HEK293 (cell line): ENCODE measurements at regions not wholly inside any gene's neighbourhood (a gene's known extent, or its start where the extent isn't known, plus 50 kb on each side); places are given as distances from the start of the nearest gene placed in this dataset.
A peak's percentile ranks its signal among the peaks of the same experiment; 100 is the strongest.

Source experiments
- CTCF ChIP-seq: fragments of 450-650 bp; formaldehyde crosslinking; IDR thresholded peaks from 2 replicates; pipeline ENCODE4 v1.5.1; 2016; ENCODE audit warnings: missing biosample characterization, missing genetic modification characterization
- TCF7L2 ChIP-seq: IDR thresholded peaks from 2 replicates; pipeline ENCODE4 v1.6.1; 2011; ENCODE audit warnings: low read depth, mild to moderate bottlenecking, inconsistent platforms, low read length, moderate library complexity, borderline replicate concordance
- TSHZ1 ChIP-seq: fragments of 450-650 bp; formaldehyde crosslinking; IDR thresholded peaks from 2 replicates; pipeline ENCODE4 v1.5.1; 2016; ENCODE audit warnings: missing biosample characterization, missing genetic modification characterization, borderline replicate concordance
- YY1 ChIP-seq: fragments of 450-650 bp; formaldehyde crosslinking; IDR thresholded peaks from 2 replicates; pipeline ENCODE4 v1.5.1; 2018; ENCODE audit warnings: missing biosample characterization, missing genetic modification characterization
- ZBTB20 ChIP-seq: fragments of 450-650 bp; formaldehyde crosslinking; IDR thresholded peaks from 2 replicates; pipeline ENCODE4 v1.5.1; 2016; ENCODE audit warnings: missing biosample characterization, missing genetic modification characterization
- ZFP3 ChIP-seq: fragments of 450-650 bp; formaldehyde crosslinking; IDR thresholded peaks from 2 replicates; pipeline ENCODE4 v1.5.1; 2016; ENCODE audit warnings: low read depth, missing biosample characterization, missing genetic modification characterization
- ZNF174 ChIP-seq: fragments of 450-650 bp; formaldehyde crosslinking; IDR thresholded peaks from 2 replicates; pipeline ENCODE4 v1.5.0; 2017; ENCODE audit warnings: missing biosample characterization, mild to moderate bottlenecking, missing genetic modification characterization
- ZNF274 ChIP-seq, 2 experiments: fragments of 200-500 bp in 1 of 2; fragments of 450-650 bp in 1 of 2; sonication (Bioruptor generic) in 1 of 2; formaldehyde crosslinking in 1 of 2; IDR thresholded peaks; 2 replicates each; pipeline versions ENCODE4 v1.5.1 to v1.6.1; 2014 to 2016; ENCODE audit warnings: borderline replicate concordance in 1 of 2, inconsistent platforms in 1 of 2, low read length in 1 of 2, missing biosample characterization in 1 of 2, missing genetic modification characterization in 1 of 2
- ZXDB ChIP-seq: fragments of 450-650 bp; formaldehyde crosslinking; IDR thresholded peaks from 2 replicates; pipeline ENCODE4 v1.5.1; 2016; ENCODE audit warnings: missing biosample characterization, missing genetic modification characterization
- TF ChIP-seq, protein P1 (sequence below): fragments of 450-650 bp; formaldehyde crosslinking; IDR thresholded peaks from 2 replicates; pipeline ENCODE4 v1.5.1; 2016; ENCODE audit warnings: missing biosample characterization, missing genetic modification characterization

GRCh38 chr5:62143268-62144229, 162.5 kb upstream of the KIF2A start:
- TF ChIP-seq CTCF (tag by site-specific recombination) = peak; percentile 41; the same call in 1 of the 2 replicates
- TF ChIP-seq TCF7L2 = no peak
- no peak for TF ChIP-seq ZNF274 (IDR thresholded peaks at IDR 0.05; ENCODE audit: low read length)
- TF ChIP-seq ZNF274 (tag by site-specific recombination; IDR thresholded peaks at IDR 0.05; ENCODE audit: borderline replicate concordance) = no peak
- TF ChIP-seq ZBTB20 = no peak
- TF ChIP-seq, protein P1, sequence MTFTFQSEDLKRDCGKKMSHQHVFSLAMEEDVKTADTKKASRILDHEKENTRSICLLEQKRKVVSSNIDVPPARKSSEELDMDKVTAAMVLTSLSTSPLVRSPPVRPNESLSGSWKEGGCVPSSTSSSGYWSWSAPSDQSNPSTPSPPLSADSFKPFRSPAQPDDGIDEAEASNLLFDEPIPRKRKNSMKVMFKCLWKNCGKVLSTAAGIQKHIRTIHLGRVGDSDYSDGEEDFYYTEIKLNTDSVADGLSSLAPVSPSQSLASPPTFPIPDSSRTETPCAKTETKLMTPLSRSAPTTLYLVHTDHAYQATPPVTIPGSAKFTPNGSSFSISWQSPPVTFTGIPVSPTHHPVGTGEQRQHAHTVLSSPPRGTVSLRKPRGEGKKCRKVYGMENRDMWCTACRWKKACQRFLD (tag by site-specific recombination) = no peak
- no peak for TF ChIP-seq ZNF174 (tag by site-specific recombination)
- no peak for TF ChIP-seq ZXDB (tag by site-specific recombination)
- no peak for TF ChIP-seq TSHZ1 (tag by site-specific recombination)
- TF ChIP-seq YY1 (tag by site-specific recombination) = no peak
- TF ChIP-seq ZFP3 (tag by site-specific recombination) = no peak
